B cell (primary cell): ENCODE measurements at regions not wholly inside any gene's neighbourhood (a gene's known extent, or its start where the extent isn't known, plus 50 kb on each side); places are given as distances from the start of the nearest gene placed in this dataset.

Source experiments
- EZH2 ChIP-seq: IDR thresholded peaks from 2 replicates; pipeline ENCODE4 v1.6.1; 2012; ENCODE audit warnings: borderline replicate concordance, low read depth, mild to moderate bottlenecking, moderate library complexity, low read length; ENCODE audit not compliant: insufficient read depth, poor library complexity, severe bottlenecking
- TF ChIP-seq, protein P1 (sequence below): fragments of 200-600 bp; IDR thresholded peaks from one replicate; pipeline ENCODE4 v1.8.0; 2022; ENCODE audit warnings: antibody characterized with exemption, mild to moderate bottlenecking

DNA sequence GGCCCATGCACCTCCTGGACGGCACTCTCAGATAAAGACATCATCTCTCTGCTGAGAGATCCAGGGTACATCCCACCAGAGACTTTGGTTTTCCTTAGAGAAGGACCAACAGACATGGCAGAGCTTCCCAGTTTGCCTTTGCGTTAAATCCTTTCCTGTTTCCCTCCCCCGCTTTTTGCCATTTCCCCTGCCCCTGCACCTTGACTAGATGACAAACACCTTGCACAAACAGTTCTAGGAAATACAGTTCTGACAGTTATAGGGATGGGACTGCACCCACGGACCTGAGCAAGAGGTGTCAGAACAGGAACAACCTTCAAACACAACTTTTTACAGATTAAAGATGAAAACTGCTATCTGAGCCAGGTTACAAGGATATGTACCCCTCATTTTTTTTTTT is 288.9 kb downstream of the MSX2 start:
- TF ChIP-seq, protein P1, sequence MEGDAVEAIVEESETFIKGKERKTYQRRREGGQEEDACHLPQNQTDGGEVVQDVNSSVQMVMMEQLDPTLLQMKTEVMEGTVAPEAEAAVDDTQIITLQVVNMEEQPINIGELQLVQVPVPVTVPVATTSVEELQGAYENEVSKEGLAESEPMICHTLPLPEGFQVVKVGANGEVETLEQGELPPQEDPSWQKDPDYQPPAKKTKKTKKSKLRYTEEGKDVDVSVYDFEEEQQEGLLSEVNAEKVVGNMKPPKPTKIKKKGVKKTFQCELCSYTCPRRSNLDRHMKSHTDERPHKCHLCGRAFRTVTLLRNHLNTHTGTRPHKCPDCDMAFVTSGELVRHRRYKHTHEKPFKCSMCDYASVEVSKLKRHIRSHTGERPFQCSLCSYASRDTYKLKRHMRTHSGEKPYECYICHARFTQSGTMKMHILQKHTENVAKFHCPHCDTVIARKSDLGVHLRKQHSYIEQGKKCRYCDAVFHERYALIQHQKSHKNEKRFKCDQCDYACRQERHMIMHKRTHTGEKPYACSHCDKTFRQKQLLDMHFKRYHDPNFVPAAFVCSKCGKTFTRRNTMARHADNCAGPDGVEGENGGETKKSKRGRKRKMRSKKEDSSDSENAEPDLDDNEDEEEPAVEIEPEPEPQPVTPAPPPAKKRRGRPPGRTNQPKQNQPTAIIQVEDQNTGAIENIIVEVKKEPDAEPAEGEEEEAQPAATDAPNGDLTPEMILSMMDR = no peak
- no peak for TF ChIP-seq EZH2
